ENCODE measurements at regions not wholly inside any gene's neighbourhood (a gene's known extent, or its start where the extent isn't known, plus 50 kb on each side); places are given as distances from the start of the nearest gene placed in this dataset.

GRCh38 chr9:16289639-16290038 is 580.8 kb downstream of the BNC2 start:
- Histone ChIP-seq H3K9me3 (no peaks in the 10 kb centered on the region), H3K27me3 (replicated peaks; ENCODE audit: control insufficient read depth, insufficient read depth, low read length) (no peaks in the 10 kb centered on the region), H3K36me3 (ENCODE audit: control insufficient read depth, insufficient read depth, low read length) (no peaks in the 10 kb centered on the region), H3K4me3 (ENCODE audit: low read depth, low read length) (no peak overlapping the region), H3K4me1 (no peaks in the 10 kb centered on the region)
- POLR2A ChIA-PET = no interaction called here
- H3K4me1 Mint-ChIP-seq (ENCODE audit: low read depth, unreplicated experiment) = no peaks in the 10 kb centered on the region
- no peak overlapping the region for H3K4me3 Mint-ChIP-seq (ENCODE audit: unreplicated experiment)
- intact Hi-C loops (cut with micrococcal nuclease; ENCODE audit: unreplicated experiment) = no loop called here
- DNase-seq = no peak
- H3K36me3 Mint-ChIP-seq (ENCODE audit: insufficient read depth, unreplicated experiment) = no peaks in the 10 kb centered on the region
- H3K27me3 Mint-ChIP-seq (ENCODE audit: insufficient read depth, unreplicated experiment) = no peaks in the 10 kb centered on the region
- CTCF ChIA-PET = no interaction called here
- no TSS peak for BruUV-seq (replicated peaks)
- H3K27ac Mint-ChIP-seq (ENCODE audit: unreplicated experiment) = no peak overlapping the region
- TF ChIP-seq CTCF (IDR thresholded peaks at IDR 0.05; ENCODE audit: insufficient read depth in 1 of 2, low read depth in 1 of 2, low read length in 1 of 2, severe bottlenecking in 1 of 2, unreplicated experiment in 1 of 2) = no peak
- H3K9me3 Mint-ChIP-seq (ENCODE audit: unreplicated experiment) = no peaks in the 10 kb centered on the region

- no TSS peak for BruUV-seq (replicated peaks)
- no peaks in the 10 kb centered on the region for H3K4me1 ChIP-seq
- H3K27me3 ChIP-seq (replicated peaks; ENCODE audit: control insufficient read depth, insufficient read depth, low read length) = no peaks in the 10 kb centered on the region
- Mint-ChIP-seq H3K4me3 (ENCODE audit: unreplicated experiment) (no peak overlapping the region), H3K9me3 (ENCODE audit: unreplicated experiment) (no peaks in the 10 kb centered on the region), H3K36me3 (ENCODE audit: insufficient read depth, unreplicated experiment) (no peaks in the 10 kb centered on the region), H3K4me1 (ENCODE audit: low read depth, unreplicated experiment) (no peaks in the 10 kb centered on the region), H3K27ac (ENCODE audit: unreplicated experiment) (no peak overlapping the region), H3K27me3 (ENCODE audit: insufficient read depth, unreplicated experiment) (no peaks in the 10 kb centered on the region)
- H3K9me3 ChIP-seq = no peaks in the 10 kb centered on the region
- no peak overlapping the region for H3K4me3 ChIP-seq (ENCODE audit: low read depth, low read length)
- DNase-seq = no peak
- intact Hi-C loops (cut with micrococcal nuclease; ENCODE audit: unreplicated experiment) = no loop called here
- ChIA-PET CTCF (no interaction called here), POLR2A (no interaction called here)
- no peak for TF ChIP-seq CTCF (IDR thresholded peaks at IDR 0.05; ENCODE audit: insufficient read depth in 1 of 2, low read depth in 1 of 2, low read length in 1 of 2, severe bottlenecking in 1 of 2, unreplicated experiment in 1 of 2)
- H3K36me3 ChIP-seq (ENCODE audit: control insufficient read depth, insufficient read depth, low read length) = no peaks in the 10 kb centered on the region
These were observed 580.3 kb downstream of the BNC2 start for GRCh38 chr9:16290169-16290568.

- H3K4me1 Mint-ChIP-seq (ENCODE audit: low read depth, unreplicated experiment) = no peaks in the 10 kb centered on the region
- H3K36me3 Mint-ChIP-seq (ENCODE audit: insufficient read depth, unreplicated experiment) = no peaks in the 10 kb centered on the region
- Histone ChIP-seq H3K9me3 (no peaks in the 10 kb centered on the region), H3K4me3 (ENCODE audit: low read depth, low read length) (no peak overlapping the region), H3K36me3 (ENCODE audit: control insufficient read depth, insufficient read depth, low read length) (no peaks in the 10 kb centered on the region), H3K27me3 (replicated peaks; ENCODE audit: control insufficient read depth, insufficient read depth, low read length) (no peaks in the 10 kb centered on the region), H3K4me1 (no peaks in the 10 kb centered on the region)
- TF ChIP-seq CTCF (IDR thresholded peaks at IDR 0.05; ENCODE audit: insufficient read depth in 1 of 2, low read depth in 1 of 2, low read length in 1 of 2, severe bottlenecking in 1 of 2, unreplicated experiment in 1 of 2) = no peak
- peaks cover under 1% of the 10 kb centered on the region for H3K9me3 Mint-ChIP-seq (ENCODE audit: unreplicated experiment)
- no peak for DNase-seq
- POLR2A ChIA-PET = no interaction called here
- CTCF ChIA-PET = no interaction called here
- no peaks in the 10 kb centered on the region for H3K27me3 Mint-ChIP-seq (ENCODE audit: insufficient read depth, unreplicated experiment)
- no peak overlapping the region for H3K4me3 Mint-ChIP-seq (ENCODE audit: unreplicated experiment)
- intact Hi-C loops (cut with micrococcal nuclease; ENCODE audit: unreplicated experiment) = no loop called here
- H3K27ac Mint-ChIP-seq (ENCODE audit: unreplicated experiment) = no peak overlapping the region
- BruUV-seq (replicated peaks) = no TSS peak
These were observed 578.5 kb downstream of the BNC2 start for GRCh38 chr9:16291921-16292320.

Data from Caco-2 (cell line).